ENCODE measurements at regions not wholly inside any gene's neighbourhood (a gene's known extent, or its start where the extent isn't known, plus 50 kb on each side); places are given as distances from the start of the nearest gene placed in this dataset.

DNA sequence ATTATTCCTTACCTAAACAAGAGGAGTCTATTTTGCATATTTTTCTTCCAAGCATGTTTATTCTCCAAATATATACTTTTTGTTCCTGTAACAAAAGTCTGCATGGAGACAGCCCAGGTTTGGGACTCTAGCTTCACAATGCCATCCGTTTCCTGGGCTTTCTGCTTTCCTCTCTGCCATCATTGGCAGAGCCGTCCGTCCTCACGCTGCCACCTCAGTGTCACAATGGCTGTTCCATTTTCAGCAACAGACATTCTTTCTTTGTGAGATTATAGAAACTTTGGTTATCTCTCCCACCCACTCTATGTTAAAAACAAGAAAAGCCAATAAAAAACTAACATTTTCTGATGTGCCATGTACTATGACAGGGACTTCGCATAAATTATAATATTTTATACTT lies 825.2 kb downstream of the REEP3 start:
- TF ChIP-seq CTCF (IDR thresholded peaks at IDR 0.05; ENCODE audit: low read length) (no peak), EZH2 (IDR thresholded peaks at IDR 0.05; ENCODE audit: borderline replicate concordance, low read length) (no peak)
